ENCODE measurements at regions not wholly inside any gene's neighbourhood (a gene's known extent, or its start where the extent isn't known, plus 50 kb on each side); places are given as distances from the start of the nearest gene placed in this dataset.

- TF ChIP-seq SP1 (IDR thresholded peaks at IDR 0.05; ENCODE audit: low read depth, low read length) = no peak
- TF ChIP-seq POLR2AphosphoS5 (IDR thresholded peaks at IDR 0.05; ENCODE audit: low read length) = no peak
- no peak for TF ChIP-seq YY1 (IDR thresholded peaks at IDR 0.05; ENCODE audit: low read depth, low read length)
- no peak for TF ChIP-seq SUPT20H (IDR thresholded peaks at IDR 0.05; ENCODE audit: borderline replicate concordance, control insufficient read depth, low read depth, low read length)
- no peak for TF ChIP-seq MAX (IDR thresholded peaks at IDR 0.05; ENCODE audit: low read depth, low read length)
- TF ChIP-seq MYC (IDR thresholded peaks at IDR 0.05; ENCODE audit: insufficient read depth, insufficient read length, insufficient replicate concordance, low read length, severe bottlenecking) = no peak
- no peak for TF ChIP-seq POLR2A (IDR thresholded peaks at IDR 0.05; ENCODE audit: low read depth, low read length)
Measured at GRCh38 chr5:118700510-118700909, 287.8 kb downstream of the DTWD2 start.

Measured in GM12878 (cell line).